Mucosa of descending colon (tissue), 3 donors: ENCODE measurements at regions not wholly inside any gene's neighbourhood (a gene's known extent, or its start where the extent isn't known, plus 50 kb on each side); places are given as distances from the start of the nearest gene placed in this dataset.

Source experiments
- ATAC-seq: fragments of 200-7000 bp; cut with Tn5 transposase; one replicate; pipeline ENCODE4 v1.9.1; 2020; ENCODE audit warnings: mild to moderate bottlenecking, moderate library complexity
- DNase-seq, 3 donors: peaks; one replicate each; pipeline ENCODE4 v3.0.0-alpha.2; 2020
- H3K36me3 ChIP-seq: fragments of 200-600 bp; one replicate; pipeline ENCODE4 v1.8.0; 2021; ENCODE audit warnings: low read depth, mild to moderate bottlenecking
- H3K4me1 ChIP-seq: fragments of 200-600 bp; one replicate; pipeline ENCODE4 v1.8.0; 2021; ENCODE audit warnings: low read depth, mild to moderate bottlenecking
- H3K4me3 ChIP-seq: fragments of 200-600 bp; one replicate; pipeline ENCODE4 v1.8.0; 2021; ENCODE audit warnings: mild to moderate bottlenecking
- H3K9me3 ChIP-seq: fragments of 200-600 bp; one replicate; pipeline ENCODE4 v1.8.0; 2021; ENCODE audit warnings: mild to moderate bottlenecking
- CTCF ChIP-seq: fragments of 200-600 bp; IDR thresholded peaks from one replicate; pipeline ENCODE4 v1.8.0; 2022; ENCODE audit warnings: antibody characterized with exemption, mild to moderate bottlenecking
- intact Hi-C, 2 donors: fragments of 100-400 bp; cut with DNase I in 1 of 2; cut with micrococcal nuclease in 1 of 2; formaldehyde crosslinking; loops; one replicate each; pipeline versions ENCODE4 v1.11.0 to v1.11.1; 2022; cut with DNase I, micrococcal nuclease
- donor health status: DM: no; HTN: no; CAD: no; lungs with moderate emphysema.
- donor health status: DM: no; HTN: no; CAD: no.
- donor health status: DM: no; HTN: yes; CAD: no.

DNA sequence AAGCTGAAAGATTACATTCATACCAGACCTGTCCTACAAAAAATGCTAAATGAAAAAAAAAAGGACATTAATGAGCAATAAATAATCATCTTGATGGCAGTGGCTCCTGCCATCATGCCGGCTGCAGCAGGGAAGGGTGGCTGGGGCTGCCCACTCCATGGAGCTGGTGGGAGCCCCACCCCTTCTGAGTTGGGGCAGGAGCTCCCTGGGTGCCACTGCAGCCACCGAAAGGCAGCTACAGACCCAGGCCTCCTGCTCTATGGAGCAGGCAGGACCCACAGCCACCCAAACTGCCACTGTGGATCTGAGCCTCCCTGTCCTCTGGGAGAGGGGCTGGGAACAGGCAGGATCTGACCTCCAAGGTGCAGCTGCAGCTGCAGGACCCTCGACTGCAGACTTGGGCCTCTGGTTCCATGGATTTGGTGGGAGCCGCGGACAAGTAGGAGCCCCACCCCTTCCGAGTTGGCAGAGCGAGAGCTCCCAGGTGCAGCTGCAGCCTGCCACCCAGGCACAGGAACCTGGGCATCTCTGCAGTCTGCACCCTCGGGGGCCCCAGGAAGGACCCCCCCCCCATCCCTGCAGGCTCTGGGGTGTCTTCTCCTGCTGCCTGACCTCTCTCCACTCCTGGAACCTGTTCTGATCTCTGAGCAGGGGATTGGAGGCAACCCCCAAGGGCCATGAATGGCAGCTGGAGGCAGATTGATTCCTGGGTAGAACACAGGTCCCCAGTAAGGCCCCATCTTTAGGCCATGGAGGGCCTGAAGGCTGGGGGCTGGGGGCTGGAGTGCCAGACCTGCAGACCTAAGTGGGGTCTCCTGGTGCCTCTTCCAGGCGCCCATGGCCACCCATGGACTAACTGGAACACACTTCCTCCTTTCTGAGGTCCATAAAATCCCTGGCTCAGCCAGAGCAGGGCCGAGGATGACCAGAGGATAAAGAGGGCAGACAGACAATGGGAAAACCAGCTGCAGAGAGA lies 70.4 kb upstream of the TTC14 start:
- intact Hi-C loops = no loop called here
- no peaks in the 10 kb centered on the region for H3K4me1 ChIP-seq
- ATAC-seq (no peak), DNase-seq (no peak)
- H3K9me3 ChIP-seq = no peaks in the 10 kb centered on the region
- H3K36me3 ChIP-seq = no peaks in the 10 kb centered on the region
- H3K4me3 ChIP-seq = no peak overlapping the region
- TF ChIP-seq CTCF = no peak

DNA sequence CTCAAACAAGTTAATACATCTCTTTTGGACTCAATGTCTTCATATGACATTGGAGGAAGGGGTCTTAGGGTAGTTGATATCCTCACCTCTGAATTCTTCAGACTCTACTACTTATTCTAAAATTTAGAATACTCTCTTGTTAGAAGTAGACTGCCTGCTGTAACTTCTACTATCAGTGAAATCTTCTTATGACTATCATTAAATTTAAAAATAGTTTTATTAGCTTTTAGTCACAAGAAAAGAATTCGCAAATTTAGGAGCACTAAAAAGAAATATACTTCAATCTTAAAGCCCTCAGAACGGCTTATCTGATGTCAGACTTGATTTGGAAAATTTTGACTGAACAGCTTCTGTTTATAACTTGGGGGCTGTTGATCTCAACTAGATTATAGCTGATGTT lies 67.1 kb upstream of the TTC14 start:
- intact Hi-C loops = no loop called here
- no peak for DNase-seq
- no peak for TF ChIP-seq CTCF
- H3K36me3 ChIP-seq = no peaks in the 10 kb centered on the region
- H3K4me1 ChIP-seq = no peaks in the 10 kb centered on the region
- ATAC-seq = no peak
- H3K4me3 ChIP-seq = no peak overlapping the region
- H3K9me3 ChIP-seq = no peaks in the 10 kb centered on the region

DNA sequence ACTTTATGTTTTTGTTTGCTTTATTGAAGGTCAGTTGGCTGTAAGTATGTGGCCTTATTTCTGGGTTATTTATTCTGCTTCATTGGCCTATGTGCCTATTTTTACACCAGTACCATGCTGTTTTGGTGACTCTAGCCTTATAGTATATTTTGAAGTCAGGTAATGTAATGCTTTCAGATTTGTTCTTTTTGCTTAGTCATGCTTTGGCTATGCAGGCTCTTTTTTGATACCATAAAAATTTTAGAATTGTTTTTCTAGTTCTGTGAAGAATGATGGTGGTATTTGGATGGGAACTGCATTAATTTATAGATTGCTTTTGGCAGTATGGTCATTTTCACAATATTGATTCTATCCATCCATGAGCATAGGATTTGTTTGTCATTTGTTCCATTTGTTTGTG lies 63.5 kb upstream of the TTC14 start:
- Histone ChIP-seq H3K4me1 (no peaks in the 10 kb centered on the region), H3K9me3 (no peaks in the 10 kb centered on the region), H3K4me3 (no peak overlapping the region), H3K36me3 (no peaks in the 10 kb centered on the region)
- intact Hi-C loops = no loop called here
- ATAC-seq (no peak), DNase-seq (no peak)
- no peak for TF ChIP-seq CTCF

DNA sequence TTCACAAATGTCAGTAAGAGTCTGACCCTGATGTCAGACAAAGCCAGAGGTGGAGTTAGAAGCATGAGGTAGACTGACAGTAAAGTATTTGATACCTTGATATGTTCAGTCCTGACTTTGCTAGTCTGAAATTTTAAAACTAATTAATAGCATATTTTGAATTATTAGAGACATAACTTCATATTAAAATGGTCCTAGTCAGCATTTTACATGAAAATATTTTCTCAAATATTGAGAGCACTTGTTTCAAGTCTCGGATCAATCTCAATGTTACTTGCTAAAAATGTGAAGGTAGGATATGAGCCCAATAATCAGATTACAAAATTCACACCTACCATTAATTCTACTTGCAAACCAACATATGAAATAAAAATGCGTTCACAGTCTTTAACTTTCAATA lies 58.1 kb upstream of the TTC14 start:
- DNase-seq (no peak), ATAC-seq (no peak)
- no peaks in the 10 kb centered on the region for H3K9me3 ChIP-seq
- no peaks in the 10 kb centered on the region for H3K4me1 ChIP-seq
- no peak overlapping the region for H3K4me3 ChIP-seq
- intact Hi-C loops = no loop called here
- H3K36me3 ChIP-seq = no peaks in the 10 kb centered on the region
- no peak for TF ChIP-seq CTCF

DNA sequence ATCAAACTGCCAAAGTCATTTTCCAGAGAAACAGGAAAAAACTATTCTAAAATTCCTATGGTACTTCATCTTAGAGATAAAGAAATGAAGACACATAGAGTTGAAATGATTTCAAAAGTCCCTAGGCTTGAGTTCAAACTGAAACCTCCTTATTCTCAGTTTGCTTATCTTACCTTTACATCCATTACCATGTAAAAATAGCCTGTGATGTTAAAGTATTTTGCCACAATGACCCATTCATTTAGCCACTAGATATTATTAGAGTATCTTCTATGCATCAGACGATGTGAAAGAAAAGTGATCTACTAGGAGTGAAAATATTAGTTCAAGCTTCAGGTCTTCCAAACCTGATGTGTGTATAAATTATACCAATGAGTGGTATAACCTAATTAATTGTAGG lies 55.1 kb upstream of the TTC14 start:
- DNase-seq (no peak), ATAC-seq (no peak)
- H3K4me3 ChIP-seq = no peak overlapping the region
- no peaks in the 10 kb centered on the region for H3K4me1 ChIP-seq
- H3K36me3 ChIP-seq = no peaks in the 10 kb centered on the region
- no peaks in the 10 kb centered on the region for H3K9me3 ChIP-seq
- no peak for TF ChIP-seq CTCF
- intact Hi-C loops = no loop called here
